ENCODE measurements at regions not wholly inside any gene's neighbourhood (a gene's known extent, or its start where the extent isn't known, plus 50 kb on each side); places are given as distances from the start of the nearest gene placed in this dataset.

DNA sequence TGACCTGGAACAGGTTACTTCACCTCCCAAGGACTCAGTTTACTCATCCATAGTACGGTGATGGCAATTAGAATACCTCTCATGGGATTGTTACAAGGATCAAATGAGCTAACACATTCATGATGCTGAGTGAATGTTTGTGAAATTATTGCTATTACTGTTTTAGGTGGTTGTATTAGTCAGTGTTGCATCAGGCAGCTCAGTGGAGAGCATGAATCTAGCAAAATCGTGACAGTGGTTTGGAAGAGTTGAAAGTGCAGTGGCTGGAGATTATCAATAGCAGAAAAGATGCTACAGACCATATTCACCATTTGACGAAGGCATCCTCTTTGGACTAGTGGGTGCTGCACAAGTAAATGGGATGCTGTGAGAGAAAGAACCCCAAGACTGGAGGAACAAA, 50.4 kb upstream of the CTNNBL1 start:
- no peak for DNase-seq (ENCODE audit: low spot score)

DNA sequence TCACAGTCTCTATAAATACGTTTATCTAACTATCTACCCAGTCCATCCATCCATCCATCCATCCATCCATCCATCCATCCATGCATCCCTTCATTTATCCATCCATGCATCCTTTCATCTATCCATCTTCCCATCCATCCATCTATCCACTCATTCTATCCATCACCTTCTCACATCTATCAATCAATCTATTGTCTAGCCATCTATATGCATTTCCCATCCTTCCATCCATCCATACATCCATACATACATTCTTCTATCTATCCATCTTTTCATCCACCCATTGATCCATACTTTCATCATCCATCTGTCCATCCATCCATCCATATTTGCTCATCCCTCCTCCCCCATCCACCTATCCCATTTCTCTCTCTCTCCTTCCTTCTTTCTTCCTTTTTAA, 51.6 kb upstream of the CTNNBL1 start:
- DNase-seq (ENCODE audit: low spot score): no peak

DNA sequence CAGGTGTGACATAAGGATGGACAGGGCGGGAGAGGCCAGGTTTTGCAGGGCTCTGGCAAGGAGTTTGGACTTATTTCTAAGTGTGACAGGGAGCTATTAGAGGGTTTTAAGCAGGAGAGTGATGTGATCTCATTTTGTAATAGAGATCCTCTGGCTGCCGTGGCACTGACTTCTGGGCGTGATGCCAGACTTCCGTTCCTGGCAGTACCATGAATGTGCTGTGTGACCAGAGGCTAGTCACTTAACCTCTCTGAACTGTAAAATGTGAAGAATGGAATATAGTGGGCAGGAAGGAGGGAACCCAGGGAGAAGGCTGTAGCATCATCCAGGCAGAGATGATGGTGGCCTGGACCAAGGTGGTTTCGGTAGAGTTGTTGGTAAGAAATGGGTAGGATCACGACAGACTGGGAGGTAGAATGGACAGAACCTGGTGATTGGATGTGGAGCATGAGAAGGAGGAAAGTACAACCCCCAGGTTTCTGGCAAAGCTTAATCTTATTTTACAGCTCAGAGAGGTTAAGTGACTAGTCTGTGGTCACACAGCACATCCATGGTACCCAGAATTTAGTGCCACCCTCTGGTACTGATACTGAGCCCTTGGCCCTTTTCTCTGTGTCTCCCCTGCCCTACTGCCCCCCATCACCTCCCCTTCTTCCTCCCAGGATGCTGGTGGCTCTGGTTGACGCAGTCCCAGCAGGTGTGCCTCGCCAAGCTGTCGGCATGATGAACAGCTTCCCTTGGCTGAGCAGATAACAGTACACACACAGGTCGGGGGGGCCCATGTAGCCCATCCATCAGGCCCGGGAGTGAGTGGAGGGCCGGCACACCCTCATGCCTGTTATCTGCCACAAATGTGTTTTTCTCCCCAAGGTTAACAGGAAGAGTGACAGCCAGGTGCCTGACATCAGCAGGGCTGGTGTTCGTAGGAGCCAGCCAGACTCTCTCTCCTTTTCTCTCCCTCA, 52.9 kb upstream of the CTNNBL1 start:
- DNase-seq (ENCODE audit: low spot score): no peak

DNA sequence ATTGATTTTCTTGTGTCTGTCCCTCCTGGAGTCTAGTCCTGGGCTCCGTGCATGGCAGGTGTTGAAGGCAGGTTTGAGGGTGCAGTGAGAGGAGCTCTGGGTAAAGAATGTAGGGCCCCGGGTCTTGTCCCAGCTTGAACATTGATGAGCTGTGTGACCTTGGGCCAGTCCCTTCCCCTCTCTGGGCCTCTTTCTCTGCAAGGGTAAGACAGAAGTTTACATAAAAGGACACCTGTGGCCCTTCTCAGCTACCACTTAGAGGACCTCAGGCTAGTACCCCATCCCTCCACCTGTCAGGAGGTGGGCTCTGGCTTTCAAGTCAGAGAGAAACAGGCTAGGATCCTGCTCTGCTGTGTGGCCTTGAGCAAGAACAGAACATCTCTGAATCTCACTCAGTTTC, 55.3 kb upstream of the CTNNBL1 start:
- no peak for DNase-seq (ENCODE audit: low spot score)

DNA sequence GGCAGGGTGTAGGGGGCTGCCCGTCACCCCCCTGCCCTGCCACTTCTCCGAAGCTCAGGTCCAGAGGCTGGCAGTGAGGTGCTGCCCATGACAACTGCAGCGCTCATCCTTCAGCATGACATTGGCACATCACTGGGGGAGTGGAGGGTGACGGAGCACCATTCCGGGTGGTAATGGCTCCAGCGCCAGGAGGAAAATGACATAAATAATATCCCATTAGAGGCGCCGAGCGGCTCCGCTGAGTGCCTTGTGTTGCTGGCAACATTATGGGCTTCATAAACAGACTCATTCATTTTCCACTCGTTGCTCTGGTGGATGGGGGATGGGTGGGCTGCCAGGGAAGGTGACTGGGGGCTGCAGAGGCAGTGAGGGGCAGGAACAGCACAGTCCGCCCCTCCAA, 56.9 kb upstream of the CTNNBL1 start:
- no peak for DNase-seq (ENCODE audit: low spot score)

DNA sequence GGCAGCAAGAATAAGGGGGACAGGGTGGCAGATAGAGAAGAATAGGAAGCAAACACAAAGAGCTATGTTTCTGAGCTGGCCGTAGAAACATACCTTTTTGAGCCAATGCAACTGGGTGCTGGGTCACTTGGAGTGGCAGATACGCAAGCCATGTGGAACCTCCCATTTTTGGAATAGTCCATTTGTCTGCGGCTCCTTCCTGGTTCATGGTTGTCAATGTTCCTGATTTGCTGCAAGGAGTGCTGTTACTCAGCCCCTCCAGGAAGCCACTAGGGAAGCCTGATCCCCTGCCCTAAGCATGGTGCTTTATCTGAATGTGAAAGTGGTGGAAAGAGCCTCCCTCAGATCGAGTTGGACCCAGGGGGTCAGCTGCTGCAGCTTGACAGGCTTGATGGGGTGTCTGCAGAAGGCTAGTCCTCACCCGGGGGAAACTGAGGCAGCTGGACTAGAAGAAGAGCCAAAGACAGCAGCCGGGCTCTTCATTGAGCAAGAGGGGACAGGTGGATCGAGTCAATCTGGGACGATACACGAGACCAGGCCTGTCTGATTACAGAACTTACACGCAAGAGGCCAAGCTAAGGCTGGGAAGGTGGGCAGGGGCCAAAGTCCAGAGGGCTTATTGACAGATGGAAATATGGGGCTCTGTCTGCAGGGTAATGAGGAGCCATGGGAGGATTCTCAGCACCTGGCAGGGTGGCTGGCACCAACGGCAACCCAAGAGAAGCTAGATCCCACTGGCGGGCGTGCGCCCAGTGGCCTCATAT, 57.4 kb upstream of the CTNNBL1 start:
- no peak for DNase-seq (ENCODE audit: low spot score)

DNA sequence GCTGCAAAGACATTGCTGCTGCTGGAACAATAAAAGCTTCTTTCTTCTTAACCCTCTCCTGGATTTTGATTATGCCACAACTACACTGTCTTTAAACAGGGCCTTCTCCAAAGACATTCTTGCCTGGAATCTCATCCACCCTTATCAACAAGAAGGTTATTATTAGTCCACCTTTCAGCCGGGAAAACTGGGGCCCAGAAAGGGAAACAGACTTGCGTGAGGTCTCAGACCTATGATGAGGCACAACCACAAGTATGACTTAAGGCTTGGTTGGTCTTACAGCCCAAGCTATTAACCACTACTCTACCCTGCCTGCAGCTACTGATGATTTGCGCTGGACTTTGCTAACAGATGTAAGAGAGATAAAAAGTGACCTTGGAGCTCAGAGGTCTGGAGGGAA, 62.8 kb upstream of the CTNNBL1 start:
- no peak for DNase-seq (ENCODE audit: low spot score)

DNA sequence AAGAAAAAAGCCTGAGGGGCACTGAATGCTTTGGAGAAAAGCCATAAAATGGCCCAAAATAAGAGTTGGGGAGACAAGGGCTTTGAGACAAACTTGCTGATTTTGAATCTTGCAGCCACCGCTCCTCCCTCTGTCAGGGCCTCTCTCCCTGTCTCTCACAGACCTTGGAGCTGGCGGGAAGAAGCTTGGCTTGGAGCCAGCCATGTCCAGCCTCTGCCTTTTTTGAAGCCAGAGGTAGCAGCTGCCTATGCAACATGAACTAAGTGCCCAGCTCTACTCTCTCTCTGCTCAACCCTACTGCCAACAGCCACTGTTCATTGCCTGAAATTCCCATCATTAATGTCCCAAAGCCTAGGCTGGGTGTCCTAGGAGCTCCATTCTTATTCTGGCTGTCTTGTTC, 63.7 kb upstream of the CTNNBL1 start:
- no peak for DNase-seq (ENCODE audit: low spot score)

DNA sequence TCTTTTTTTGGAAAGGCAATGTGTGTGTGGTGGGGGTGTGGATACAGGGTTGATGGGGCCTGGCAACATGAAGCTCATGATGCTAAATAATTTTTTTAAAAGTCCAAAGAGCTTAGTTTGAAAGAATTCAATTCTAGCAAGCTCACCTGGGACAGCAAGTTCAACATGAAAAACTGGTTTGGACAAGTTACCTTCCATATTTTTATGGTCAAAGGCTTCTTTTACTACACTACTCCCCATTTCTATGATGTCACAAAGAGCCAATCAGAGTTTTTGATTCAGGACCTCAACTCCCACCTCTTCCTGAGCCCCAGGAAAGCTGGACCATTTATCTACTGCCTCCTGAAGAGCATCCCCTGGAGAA, 66.1 kb upstream of the CTNNBL1 start:
- DNase-seq (ENCODE audit: low spot score): no peak

DNA sequence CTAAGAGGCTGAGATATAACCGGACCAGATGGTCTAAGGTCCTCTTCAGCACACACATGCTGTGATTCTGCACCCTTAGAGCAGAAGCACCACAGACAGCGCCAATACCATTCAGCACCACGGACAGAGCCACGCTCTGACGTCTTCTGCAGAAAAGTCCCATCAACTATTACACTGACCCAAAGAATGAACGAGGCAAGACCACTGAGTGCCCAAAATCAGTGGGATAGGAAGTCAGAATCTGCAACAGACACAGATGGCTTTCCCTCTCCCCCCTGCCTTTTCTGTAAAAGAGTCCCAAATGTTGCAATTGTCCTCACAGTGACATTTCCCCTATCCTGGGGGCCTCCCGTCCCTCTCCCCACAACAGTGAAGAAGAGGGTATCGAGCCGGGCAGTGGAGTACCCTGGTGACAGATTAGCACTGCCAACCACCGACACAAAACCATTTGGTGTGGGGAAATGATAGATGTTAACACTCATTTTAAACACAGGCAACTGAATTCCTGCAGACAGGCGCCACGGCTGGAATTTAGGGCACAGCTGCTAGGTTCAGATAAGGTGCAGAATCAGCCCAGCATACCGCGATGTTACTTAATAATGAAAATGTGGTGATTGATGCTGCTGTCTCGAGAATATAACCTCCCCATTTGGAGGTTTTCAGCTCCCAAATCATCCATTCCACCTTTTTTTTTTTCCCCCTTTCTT, 66.6 kb upstream of the CTNNBL1 start:
- DNase-seq (ENCODE audit: low spot score): peak; percentile 57

DNA sequence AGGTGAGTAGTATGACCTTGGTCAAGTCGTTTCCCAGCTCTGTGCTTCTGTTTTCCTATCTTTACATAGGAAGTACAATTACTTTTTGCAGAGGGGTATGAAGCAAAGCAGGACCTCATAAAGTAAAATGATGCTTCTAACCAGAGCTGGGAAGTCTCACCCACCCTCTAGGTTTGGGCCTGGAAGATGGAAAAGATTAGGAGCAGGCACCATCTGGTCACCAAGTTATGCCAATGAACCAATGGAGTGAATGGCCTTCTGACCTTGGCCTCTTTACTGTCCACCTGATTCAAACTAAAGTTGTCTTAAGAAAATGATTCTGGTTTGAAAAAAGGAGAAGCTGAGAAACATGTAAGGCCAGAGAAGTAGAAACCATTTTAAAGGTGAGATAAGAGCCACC, 68.9 kb upstream of the CTNNBL1 start:
- DNase-seq (ENCODE audit: low spot score): no peak

DNA sequence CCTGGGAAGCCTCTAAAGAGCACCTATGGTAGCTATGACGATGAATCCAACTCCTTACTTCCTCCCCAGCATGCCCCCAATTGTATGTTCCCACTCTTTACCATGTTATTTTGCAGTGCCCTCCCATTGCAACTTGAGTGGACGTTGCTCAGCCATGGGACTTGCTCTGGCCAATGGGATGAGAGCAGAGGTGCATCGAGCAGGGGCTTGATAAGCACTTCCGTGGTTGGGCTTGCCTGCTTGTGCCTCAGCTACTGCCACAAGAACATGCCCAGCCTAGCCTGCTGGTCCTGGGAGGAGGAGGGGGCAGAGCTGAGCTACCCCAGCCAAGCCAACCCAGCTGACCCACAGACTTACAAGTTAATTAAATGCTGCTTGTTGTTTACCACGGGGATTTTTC, 71.1 kb upstream of the CTNNBL1 start:
- DNase-seq (ENCODE audit: low spot score): no peak

DNA sequence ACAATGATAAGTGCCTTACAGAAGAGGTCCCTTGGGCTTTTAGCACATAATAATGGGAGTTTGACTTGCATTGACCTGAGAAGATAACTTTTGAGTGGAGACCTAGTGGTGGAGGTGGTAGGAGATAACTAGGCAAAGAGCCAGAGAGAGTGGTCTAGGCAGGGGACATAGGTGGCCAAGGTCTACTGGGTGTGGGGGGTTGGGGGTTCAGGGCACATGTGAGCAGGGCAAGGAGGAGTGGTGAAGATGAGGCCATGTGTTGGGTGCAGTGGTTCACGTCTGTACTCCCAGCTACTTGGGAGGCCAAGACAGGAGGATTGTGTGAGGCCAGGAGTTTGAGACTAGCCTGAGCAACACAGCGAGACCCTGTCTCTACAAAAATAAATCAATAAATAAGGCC, 74.3 kb upstream of the CTNNBL1 start:
- no peak for DNase-seq (ENCODE audit: low spot score)

DNA sequence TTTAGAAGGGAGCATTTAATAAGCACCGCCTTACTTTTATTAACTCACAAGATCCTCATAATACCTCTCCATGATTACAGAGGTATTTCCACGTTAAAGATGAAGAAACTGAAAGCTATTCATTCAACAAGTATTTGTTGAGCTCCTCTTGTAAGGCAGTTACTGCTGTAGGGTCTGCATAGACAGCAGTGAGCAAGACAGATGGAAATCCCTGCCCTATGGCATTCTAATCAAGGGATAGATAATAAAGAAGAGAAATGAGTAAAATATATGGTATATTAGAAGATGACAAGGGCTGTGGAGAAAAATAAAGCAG, 77.8 kb upstream of the CTNNBL1 start:
- DNase-seq (ENCODE audit: low spot score): no peak

DNA sequence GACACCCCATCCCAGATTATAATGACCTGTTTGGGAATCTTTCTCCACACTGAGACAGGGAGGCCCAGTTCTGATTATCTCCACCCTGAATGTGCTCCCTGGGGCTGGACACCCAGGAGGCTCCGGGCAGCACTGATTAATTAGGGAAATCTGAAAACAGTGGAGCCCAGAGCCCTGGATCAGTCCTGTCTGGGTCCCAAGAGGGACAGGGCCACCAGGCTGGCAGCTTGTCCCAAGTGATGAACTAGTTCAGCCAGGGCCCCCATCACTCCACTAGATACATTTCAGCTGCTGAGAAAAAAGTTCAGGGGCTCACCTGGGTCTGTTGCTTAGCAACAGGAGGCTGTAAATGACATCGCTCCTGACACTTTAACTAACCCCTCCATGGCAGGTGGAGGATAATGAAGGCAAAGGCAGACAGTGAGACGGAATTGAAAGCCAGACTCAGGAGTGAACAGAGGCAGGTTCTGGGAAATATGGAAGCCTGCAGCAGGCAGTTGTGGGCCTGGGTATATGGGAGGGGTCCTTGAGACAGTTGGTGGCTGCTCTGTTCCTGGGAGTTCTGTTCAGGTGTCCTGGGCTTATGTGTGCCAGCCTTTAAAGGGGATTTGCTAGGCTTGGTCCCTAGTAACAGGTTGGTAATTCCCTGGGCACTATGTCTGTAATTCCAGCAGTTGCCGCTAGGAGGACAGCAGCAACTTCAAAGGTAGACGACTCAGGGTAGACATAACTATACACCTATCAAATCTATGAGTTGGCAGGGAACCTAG, 78.3 kb upstream of the CTNNBL1 start:
- no peak for DNase-seq (ENCODE audit: low spot score)

DNA sequence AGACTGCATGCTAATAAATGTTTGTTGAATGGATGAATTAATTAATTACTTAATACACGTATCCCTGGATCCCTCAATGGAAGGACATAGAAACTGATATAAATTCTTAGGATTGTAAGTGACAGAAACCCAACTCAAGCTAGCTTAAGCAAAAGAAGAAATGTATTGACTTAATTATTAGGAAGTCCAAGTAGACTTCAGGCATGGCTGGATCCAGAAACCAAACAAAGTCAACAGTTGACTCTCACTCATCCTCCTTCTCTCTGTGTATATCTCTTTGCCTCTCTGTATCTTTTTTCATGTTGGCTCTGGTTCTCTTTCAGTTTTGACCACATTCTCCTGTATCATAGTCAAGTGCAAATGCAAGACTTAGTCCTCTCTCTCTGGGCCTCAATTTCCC, 82.0 kb upstream of the CTNNBL1 start:
- DNase-seq (ENCODE audit: low spot score): no peak

DNA sequence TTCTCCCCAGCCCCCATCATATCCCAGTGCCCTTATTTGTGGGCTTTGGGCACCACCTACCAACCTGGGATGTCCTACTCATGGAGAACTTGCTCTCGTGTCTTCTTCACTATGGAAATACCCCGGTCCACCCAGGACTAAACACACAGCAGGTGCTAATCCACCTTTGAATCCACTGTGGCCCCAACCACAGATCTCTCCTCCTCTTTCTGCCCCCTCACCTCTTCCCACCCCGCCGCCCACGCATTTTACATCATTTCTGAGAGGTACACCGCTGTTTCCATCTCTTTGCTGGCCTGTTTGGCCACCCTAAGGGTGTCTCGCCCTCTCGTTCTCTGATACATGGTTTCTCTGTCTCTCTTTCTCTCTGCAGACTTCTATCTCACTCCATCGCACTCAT, 82.5 kb upstream of the CTNNBL1 start:
- DNase-seq (ENCODE audit: low spot score): no peak

DNA sequence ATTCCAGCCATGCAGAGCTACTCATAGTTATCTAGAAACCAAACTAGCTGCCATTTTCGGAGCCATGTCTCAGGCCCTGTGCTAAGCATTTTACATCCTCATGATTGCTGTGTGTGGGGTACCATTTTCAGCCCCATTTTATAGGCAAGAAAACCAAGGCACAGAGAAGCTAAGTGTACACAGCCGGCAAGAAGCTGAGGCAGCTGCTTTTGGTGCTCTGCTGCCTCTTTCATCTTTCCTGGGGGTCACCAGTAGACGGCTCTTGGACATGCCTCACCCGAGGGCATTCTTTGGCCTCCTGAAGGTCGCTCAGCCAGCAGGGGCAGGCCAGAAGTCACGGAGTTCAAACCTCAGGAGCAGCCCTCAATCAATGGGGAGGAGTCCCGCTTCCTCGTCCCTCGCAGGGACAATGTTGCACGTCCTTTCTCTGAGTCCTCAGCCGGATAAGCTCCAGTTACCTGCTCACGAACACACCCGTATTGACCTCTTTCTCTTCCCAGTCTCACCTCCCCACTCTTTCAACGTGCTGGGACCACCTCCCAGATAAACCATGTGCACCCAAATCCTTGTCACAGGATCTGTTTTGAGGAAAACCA, 82.6 kb upstream of the BLCAP start:
- no peak for DNase-seq (ENCODE audit: low spot score)

DNA sequence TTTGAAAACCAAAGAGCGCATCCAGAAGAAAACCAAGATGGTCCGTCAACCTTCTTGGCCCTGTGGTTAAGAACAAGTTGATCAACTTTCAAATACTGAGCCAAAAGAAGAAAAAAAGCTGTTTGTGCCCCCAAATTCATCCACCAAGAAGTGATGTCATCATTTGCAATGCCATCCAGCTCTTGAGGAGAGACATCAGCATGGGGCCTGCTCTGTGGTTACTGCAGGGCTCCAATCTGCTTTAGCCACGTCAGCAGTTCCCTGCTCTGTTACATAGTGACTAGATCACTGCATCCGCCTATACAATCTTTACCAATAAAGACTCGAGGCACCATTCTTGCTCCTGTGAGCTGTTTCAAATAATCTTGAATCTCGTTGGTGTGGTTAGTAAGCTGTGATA, 75.0 kb upstream of the BLCAP start:
- DNase-seq (ENCODE audit: low spot score): no peak

DNA sequence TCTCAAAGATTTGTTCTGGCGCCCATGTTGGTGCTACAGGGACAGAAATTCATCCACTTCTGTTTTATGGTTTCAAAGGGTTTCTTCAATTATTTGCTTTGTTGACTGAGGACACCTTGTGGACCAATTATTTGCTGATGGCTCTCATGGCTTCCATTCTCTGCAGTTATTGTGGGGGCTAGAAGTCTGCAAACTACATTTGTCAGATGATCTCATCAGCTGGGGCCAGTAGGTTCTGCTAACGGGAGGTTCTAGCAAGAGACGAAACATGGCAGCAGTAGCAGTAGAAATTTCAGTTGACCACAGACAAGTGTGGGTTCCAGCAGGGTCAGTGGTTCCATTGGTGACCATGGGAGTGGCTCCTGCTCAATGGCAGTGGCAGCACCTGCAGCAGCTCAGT, 72.8 kb upstream of the BLCAP start:
- no peak for DNase-seq (ENCODE audit: low spot score)

DNA sequence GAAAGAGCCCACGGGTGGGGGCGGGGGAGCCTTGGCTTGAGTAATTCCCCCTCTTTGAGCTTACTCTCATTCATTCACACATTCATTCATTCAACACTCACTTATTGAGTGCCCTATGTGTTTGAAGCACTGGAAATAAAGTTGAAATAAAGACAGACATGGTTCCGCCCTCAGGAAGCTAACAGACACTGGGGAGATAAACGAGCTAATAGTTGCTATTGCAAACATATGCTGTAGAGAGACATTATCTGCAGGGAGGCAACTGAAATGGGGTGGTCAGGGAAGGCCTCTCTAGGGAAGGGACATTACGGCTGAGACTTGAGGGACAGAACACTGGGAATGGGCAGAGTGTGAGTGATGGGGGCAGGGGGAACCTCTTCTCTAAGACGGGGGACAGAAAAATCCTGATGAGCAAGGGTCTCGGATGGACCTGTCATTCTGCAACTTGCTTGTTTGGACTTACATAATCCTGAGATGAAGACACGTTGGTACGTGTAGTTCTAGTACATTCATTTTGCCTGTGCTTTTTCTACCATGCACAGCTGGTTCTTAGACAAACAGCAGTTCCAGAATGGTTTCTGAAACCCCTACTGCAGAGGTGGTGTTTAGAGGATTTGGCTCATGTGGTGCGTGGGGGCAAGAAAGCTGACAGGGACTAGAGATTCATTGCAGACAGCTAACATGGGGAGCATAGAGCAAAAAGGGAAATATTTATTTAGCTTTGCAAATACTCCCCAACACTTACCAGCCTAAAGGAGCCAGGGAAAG, 71.1 kb upstream of the BLCAP start:
- DNase-seq (ENCODE audit: low spot score): no peak

Data from mucosa of gallbladder (tissue), 1 donor.